Fibroblast of skin of left biceps (primary cell): ENCODE measurements at regions not wholly inside any gene's neighbourhood (a gene's known extent, or its start where the extent isn't known, plus 50 kb on each side); places are given as distances from the start of the nearest gene placed in this dataset.

ENCODE experiments used
- DNase-seq, 2 experiments: peaks; one replicate each; pipeline ENCODE4 v3.0.0-alpha.2; 2013; ENCODE audit warnings: low read depth in 2 of 2

DNA sequence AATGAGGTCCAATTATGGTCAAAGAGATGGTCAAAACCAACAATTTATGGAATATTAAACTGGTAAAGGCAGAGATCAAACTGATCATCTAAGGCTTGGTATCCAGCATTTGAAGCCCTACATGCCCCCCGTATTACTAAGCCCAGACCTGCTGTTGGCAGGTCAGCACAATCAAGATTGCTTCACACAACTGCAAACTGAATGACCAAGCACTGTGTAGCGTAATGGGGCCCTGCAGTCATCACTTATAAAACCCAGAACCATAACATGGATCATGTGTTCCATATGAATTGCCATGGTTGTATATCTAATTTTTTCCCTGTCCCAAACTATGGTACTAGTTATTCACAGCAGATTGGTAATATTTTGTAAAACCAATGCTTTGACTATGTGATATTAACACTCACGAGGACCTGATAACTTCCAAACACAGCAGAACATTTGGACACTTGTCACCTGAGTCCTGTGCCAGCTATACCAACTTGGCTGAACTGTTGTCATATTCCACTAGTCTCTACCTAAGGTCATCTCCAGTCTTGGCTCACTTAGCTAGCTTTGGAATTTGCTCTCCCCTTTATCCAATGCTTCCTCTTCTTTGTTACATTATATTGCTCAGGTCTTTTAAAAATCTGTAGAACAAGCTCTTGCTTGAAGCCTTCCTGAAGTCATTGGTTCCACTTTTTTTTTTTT, 81.7 kb upstream of the HMHB1 start:
- no peak for DNase-seq

DNA sequence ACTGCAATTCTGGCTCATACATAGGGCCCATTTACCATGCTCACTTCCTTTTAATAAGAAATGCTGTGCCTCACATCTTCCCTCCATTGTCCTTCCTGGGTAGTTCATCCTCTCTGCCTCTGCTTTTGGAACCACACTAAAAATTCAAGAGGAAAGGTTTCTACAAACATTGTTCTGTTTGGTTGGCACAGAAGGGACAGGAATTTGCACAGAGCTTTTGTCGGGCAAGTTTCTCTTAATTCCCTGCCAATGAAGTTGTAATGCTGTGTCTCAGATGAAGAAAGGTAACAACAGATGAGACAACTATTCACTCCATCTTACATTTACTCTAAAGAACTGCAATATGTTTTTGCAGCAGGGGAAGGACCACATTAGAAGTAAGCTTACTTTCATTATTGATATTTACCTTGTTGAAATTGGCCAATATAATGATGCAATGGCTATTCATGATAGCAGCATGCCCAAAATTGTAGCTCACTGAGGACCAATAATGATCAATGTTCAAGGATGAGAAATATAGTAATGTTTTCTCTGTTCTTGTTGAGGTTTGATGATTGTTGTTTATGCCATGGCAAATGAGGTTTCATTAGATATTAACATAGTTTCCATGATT, 82.5 kb upstream of the HMHB1 start:
- no peak for DNase-seq

DNA sequence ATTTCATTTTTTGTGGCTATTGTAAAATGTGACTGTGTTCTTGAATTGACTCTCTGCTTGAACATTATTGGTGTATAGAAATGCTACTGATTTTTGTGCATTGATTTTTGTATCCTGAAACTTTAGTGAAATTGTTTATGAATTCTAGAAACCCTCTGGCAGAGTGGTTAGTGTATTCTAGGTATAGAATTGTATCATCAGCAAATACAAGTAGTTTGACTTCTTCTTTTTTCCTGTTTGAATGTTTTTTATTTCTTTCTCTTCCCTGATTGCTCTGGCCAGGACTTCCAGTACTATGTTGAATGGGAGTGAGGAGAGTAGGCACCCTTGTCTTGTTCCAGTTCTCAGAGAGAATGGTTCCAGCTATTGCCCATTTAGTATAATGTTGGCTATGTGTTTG, 88.8 kb upstream of the HMHB1 start:
- no peak for DNase-seq

DNA sequence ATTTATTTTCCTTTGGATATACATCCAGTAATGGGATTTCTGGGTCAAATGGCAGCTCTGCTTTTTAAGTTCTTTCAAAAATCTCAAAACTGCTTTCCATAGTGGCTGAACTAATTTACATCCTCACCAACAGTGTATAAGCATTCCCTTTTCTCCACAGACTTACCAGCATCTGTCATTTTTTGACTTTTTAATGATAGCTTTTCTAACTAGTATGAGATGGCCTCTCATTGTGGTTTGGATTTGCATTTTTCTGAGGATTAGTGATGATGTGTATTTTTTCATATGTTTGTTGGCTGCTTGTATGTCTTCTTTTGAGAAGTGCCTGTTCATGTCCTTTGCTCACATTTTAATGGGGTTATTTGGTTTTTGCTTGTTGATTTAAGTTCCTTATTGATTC, 90.0 kb upstream of the HMHB1 start:
- DNase-seq = peak; percentile 62 to 68

DNA sequence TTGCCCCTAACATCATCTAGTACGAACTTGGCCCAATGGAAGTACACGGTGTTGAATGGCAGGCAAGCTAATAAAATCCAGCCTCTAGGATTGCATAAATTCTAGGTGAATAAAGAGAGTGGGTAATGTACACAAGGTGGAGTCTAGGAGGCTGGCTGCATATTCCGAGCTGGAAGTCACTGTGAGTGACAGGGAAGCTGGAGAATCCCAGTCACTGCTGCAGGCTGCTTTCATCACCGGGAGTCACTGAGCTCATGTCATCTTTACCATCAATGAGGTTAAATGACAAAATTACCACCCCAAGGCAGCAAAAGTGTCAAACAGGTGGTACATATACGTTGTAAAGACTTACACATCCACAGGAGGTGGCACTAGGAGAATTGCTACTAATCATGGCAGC, 91.3 kb upstream of the HMHB1 start:
- no peak for DNase-seq

DNA sequence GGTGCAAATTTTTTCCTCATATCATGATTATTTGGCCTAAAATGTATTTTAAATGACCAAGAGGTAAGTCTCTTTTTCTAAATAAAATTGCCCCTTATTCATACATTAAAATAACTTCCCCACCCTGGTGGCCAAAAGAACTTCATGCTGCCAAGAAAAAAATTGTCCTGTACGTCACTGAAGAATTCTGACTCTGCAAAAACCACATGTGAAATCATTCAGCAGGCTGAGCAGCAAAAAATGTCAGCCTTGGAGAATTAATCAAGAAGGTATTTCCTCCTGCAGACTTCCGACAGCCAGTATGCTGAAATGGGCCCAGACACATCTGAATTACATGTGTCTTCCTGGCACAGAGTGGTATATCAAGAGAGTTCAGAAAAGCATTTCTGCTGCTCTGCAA, 94.6 kb upstream of the HMHB1 start:
- DNase-seq = peak; percentile 89 to 90

DNA sequence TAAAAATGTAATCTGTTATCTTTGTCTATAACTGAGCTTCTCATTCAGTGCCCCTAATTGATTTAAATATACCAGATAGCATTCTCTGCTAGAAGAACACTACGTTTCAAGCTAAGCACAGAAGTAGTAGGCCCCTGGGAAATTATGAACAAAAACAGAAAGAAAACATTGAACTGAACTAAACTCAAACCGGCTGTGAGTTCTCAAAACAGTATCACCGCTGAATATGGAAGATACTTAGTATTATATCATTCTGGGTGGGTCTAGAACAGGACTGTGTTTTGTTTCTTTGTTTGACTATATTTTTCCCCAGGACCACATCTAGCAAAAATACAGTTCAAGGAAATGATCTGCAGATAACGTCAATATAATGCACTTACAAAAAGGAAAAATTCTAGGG, 95.1 kb upstream of the HMHB1 start:
- DNase-seq = no peak

DNA sequence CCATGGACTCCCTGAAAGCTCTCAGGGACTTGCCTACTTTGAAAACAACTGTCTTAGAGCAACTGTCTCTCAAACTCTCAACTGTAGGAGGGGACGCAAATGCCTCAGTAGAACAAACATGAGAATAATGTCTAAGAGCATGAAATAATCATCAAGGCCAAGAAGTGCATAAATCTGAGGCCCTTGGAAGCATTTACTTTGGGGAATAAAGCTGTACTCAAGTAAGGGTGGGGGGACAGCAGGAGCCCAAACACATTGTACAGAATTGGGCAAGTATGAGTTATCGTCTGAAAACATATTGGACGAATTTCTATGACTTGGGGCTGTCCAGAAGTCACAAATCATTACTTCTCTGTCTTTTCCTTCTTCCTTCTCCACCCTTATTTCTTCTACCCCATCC, 96.3 kb upstream of the HMHB1 start:
- DNase-seq = no peak

DNA sequence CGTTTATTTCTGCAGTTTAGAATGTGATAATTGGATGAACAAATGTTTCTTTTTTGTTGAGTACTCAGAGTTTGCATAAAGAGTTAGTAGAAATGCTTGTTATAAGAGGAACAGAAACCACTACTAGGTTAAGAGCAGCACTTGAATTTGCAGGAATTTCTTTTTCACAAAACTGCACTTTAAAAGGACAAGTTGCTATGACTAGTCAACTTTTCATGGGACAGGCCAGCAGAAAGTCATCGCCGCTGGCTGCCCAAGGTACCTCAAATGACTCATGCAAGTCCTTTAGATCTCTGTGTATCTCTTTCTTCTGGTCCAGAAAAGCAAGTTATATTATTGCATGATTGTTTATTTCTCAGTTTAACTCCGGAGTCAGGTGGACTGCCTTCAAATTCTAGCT, 97.3 kb upstream of the HMHB1 start:
- DNase-seq = no peak

DNA sequence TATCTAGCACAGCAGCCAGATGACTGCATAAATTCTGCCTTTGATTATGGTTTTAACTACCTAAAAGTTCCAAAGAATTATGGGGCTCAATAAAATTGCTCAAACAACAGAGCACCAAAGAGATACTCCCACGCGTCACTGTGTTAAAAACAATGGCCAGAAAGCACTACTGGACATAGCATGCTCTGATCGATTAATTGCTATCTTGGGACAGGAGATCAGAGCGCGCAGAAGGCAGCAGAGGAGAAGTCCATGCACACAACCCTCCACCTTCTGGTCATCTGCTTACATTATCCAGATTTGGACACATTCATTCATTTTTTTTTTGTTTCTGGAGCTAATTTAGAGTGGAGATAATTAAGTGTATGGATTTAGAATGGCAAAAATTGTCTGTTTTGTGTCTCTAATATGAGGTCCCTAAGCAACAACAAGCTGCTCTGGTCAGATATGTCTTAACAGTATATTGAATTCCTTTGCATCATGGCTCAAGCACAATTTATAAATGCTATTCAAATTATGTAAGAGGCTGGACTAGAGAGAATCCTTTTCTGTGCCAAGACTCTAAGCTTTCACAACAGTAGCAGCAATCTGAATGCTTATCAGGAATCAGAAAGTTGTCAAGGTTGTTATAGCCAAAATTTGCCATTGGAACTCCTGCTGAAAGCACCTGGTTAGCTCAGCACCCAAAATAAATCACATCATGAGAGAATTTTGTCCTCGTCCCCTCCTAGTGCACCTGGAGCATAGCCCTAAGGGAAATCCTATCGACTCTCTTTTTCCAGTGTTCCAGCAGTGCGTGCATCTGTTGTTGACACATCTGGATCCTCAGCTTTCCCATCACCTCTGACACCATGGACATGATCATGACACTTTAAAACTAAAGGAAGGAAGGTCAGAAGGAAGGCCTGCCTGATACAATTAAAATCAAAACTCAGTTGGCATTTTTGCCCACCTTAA, 98.6 kb upstream of the HMHB1 start:
- DNase-seq = peak in 1 of 2 experiments; percentile 56

DNA sequence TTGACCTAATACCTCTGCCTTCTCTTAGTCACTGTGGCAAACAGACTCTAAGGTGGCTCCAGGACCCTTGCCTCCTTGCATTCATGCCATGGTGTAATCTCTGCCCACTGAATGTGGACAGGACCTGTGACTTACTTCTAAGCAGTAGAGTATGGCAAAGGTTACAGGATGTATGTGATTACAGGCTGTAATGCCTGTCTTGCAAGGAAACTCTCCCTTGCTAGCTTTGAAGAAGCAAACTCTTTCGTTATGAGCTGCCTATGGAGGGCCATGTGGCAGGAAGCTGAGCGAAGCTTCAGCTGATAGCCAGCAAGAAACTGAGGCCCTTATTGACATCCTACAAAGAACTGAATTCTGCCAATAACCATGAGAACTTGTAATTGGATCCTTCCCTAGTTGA, 103.3 kb upstream of the HMHB1 start:
- no peak for DNase-seq

DNA sequence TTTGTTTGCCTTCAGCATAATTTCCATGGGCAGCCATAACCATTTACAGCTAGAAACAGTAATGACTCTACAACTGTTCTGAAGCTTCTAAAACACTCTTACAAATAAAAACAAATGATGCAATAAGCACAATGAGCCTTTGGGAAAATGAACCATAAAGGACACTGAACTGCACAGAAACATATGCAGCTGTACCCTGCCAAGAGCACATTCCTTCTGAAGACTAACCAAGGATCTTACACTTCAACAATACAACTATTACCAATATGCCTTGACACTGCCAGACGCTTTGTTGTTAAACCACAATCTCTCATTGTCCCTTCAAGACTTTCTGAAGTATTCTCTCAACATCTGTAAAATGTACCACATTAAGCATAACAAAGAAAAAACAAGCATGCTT, 104.2 kb upstream of the HMHB1 start:
- DNase-seq = peak; percentile 47 to 64

DNA sequence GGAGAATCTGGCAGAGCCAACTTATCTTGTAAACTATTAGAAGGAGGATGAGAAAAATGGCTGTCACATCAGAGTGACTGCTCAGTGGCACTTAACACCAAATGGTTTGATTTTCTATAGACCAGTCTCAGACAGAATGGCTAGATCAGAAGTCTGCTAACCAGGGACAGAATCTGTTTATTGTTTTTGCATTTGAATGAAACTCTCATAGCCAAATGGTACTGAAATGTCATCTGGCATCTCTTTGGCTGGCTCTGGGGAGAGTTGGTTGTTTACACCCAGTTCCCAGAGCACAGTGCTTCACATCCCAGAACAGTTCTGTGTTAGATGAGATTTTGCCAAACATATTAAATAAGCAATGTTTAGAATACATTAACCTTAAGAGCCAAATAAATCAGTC, 106.6 kb upstream of the HMHB1 start:
- DNase-seq = no peak

DNA sequence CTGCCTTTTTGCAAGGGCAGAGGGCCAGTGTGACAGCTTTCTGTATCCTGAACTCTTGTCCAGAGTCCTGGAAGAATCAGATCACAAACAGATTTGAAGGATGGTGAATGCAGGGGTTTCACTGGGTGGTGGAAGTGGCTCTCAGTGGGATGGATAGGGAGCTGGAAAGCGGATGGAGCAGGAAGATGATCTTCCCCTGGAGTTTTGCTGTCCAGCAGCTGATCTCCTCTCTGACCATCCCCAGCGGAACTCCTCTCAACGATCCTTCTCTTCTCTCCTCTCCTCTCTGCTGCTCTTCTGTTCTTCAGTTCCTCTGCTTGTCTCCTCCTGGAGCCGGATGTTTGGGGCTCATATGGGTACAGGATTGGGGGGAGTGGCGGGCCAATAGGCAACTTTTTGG, 108.3 kb upstream of the HMHB1 start:
- no peak for DNase-seq

DNA sequence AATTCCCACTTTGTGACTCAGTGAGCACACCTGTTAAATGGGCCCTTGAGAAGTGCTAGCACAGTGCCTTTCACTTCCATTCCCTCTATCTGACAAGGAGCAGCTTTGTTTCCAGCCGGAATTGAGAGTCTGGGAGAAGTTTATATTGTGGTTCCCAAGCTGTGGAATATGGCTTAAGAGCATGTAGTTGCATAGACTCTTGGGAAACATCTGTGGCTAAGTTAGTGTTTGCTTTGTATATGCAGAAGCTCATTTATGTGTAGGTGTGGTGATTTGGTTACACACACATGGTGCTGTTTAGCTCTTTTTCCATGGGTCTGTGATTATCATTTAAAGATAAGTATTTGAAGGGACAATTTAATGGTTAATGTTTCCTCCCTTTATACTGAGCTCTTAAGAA, 110.5 kb upstream of the HMHB1 start:
- no peak for DNase-seq

DNA sequence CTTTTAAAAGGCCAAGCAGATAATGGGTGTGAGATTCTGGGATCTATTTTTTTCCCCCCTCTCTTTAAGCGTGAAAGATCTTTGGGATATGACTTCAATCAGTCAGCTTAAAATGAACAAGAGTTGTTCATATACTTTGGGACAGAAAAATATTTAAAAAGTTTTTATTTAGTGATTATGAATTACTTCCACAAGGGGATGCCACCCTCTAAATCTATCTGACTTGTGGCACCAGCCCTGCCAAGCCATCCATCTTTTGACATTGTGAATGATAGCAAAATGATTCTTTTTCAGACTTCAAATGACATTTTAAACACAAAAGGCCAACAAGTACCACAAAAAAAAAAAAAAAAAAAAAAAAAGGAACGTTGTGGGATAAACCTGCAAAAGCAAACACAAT, 111.0 kb upstream of the HMHB1 start:
- no peak for DNase-seq

DNA sequence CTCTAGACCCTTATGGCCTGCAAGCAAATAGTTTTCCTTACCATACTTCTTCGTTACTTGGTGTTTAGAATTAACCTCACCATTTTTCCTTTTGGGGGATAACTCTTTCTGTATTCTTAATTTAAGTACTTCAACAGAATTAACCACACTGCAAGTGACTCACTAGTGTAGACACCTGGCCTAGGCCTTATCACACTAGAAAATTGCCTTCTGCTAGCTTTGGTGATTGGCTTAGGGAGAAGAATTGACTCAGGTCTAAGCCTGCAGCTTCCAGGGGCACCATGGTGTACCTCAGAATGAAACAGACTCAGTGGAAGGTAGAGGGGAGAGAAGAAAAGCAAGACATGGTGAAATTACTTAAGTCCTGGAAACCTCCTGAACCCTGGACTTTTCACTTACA, 112.8 kb upstream of the HMHB1 start:
- DNase-seq = no peak

DNA sequence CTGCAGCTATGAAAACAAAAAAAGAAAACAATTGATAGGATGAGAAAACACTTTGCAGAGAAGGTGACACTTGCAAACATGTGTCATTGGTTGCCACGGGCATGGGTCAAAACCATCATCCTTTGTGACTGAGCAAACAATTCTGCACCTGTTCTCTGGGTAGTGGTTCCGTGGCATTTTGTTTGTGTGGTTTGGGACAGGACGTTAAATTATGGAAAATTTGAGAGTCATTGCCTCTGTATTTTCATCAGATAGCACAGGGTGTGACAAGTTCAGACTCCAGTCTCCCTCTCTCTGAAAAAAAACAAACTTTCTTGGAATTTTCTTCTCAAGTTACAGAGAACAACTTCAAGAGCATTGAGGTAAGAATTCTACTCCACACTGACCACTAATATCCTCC, 113.4 kb upstream of the HMHB1 start:
- no peak for DNase-seq

DNA sequence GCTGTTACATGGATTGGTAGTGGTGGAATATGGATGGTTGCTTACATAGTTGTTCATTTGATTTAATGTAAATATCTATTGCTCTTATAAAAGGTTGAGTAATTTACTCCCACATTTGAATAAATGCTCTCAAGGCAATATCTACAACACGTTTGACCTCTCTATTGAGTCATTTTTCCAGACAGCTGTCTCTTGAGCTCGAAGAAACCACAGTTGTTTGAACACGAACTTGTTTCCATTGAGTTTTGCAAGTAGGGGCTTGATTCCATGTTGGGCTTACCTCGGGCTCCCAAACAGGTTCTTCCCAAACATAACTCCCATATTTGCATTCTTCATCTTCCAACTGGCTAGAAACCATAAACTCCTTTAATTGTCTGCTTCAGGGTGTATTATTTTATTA, 115.0 kb upstream of the HMHB1 start:
- no peak for DNase-seq

DNA sequence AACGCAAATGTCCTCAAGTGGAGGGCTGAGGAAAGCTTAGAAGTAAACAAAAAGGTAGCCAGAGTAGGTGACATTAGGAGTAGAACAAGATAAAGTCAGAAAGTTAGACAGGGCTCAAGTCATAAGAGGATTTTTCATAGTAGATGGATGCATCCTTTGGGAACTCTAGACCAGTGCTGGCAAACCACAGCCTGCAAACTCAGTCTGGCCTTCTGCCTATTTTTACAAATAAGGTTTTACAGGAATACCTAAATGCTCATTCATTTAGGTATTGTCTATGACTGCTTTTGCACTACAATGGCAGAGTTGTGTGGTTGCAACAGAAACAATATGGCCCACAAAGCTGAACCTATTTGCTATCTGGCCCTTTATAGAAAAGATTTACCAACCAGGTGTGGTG, 116.0 kb upstream of the HMHB1 start:
- no peak for DNase-seq

DNA sequence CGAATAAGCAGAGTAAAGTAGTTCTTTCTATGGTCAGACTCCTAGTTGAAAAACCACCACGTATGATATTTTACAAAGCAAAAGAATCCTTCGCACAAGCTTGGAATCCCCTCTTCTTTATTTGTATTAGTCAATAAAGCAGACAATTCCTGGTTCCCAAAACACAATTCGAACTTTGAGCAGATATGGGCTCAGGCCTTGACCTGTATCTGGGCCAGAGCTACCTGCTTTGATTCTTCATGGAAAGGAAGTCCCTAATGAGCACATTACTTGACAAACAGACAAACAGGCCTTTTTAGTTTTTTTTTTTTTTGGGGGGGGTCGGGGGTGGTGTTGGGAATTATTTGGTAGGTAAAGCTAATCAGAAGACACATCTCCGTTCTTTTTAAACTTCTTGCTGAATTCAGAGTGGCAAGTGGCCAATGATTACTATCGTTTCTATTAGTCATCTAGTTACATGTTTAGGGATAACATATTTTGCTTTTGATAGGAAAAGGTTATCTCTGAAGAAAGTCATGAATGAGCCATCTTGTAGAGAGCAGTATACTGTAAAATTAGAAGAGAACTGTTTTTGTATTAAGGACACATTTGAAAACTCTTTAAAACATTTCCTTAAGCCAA, 116.6 kb upstream of the HMHB1 start:
- no peak for DNase-seq

DNA sequence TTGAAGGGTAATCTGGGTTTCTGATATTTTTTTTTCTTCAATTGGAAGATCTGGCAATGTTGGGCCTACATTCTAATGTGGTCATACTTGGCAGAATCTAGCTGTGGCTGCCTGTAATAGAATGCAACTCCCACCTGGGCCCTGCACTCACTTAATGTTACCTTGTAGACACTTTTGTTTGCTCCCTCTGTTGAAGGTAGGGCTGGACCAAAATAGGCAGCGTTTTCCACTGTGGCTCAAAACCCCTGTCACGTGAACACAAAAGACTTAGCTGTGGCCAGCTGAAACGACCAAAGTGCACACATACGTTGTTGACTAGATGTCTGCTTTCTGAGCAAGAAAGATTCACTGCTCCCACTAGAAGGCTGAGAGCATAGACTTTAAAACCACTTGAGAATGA, 117.6 kb upstream of the HMHB1 start:
- no peak for DNase-seq
